HCT116 (cell line): ENCODE measurements at regions not wholly inside any gene's neighbourhood (a gene's known extent, or its start where the extent isn't known, plus 50 kb on each side); places are given as distances from the start of the nearest gene placed in this dataset.

Source experiments
- CTCF ChIP-seq, 3 experiments: fragments of 200-600 bp in 1 of 3; sonication (generic) in 1 of 3; IDR thresholded peaks in 2 of 3; conservative IDR thresholded peaks in 1 of 3; 2 replicates each; pipeline ENCODE4 v1.5.1; 2012 to 2017; ENCODE audit warnings: low read depth in 2 of 3, low read length in 2 of 3, antibody characterized with exemption in 1 of 3, borderline replicate concordance in 1 of 3, control low read depth in 1 of 3, mild to moderate bottlenecking in 1 of 3, mixed read lengths in 1 of 3, mixed run types in 1 of 3, moderate library complexity in 1 of 3; ENCODE audit not compliant: insufficient read depth in 1 of 3
- EZH2 ChIP-seq: fragments of 200-600 bp; sonication (generic); IDR thresholded peaks from 2 replicates; pipeline ENCODE4 v1.6.1; 2017; ENCODE audit warnings: antibody characterized with exemption, mixed run types
- EZH2phosphoT487 ChIP-seq: fragments of 200-600 bp; IDR thresholded peaks from 2 replicates; pipeline ENCODE4 v1.6.1; 2018; ENCODE audit warnings: antibody characterized with exemption, borderline replicate concordance
- JUND ChIP-seq: IDR thresholded peaks from 2 replicates; pipeline ENCODE4 v1.6.1; 2012
- MAX ChIP-seq: IDR thresholded peaks from 2 replicates; pipeline ENCODE4 v1.6.1; 2012
- POLR2AphosphoS5 ChIP-seq: IDR thresholded peaks from 2 replicates; pipeline ENCODE4 v1.6.1; 2011; ENCODE audit warnings: mild to moderate bottlenecking, low read depth, low read length, moderate library complexity
- SIN3A ChIP-seq: IDR thresholded peaks from 2 replicates; pipeline ENCODE4 v1.6.1; 2012; ENCODE audit warnings: low read depth
- SP1 ChIP-seq: IDR thresholded peaks from 2 replicates; pipeline ENCODE4 v1.6.1; 2012; ENCODE audit warnings: low read depth
- TCF7L2 ChIP-seq: IDR thresholded peaks from 2 replicates; pipeline ENCODE4 v1.7.0; 2011; ENCODE audit warnings: borderline replicate concordance, inconsistent platforms; ENCODE audit not compliant: insufficient read depth, insufficient read length; ENCODE audit errors: extremely low read depth
- ZFX ChIP-seq: fragments of 450-650 bp; IDR thresholded peaks from 2 replicates; pipeline ENCODE4 v1.6.1; 2017

- TF ChIP-seq CTCF (IDR thresholded peaks at IDR 0.05 in 2 of 3, conservative IDR thresholded peaks at IDR 0.05 in 1 of 3; ENCODE audit: borderline replicate concordance in 1 of 3, insufficient read depth in 1 of 3, low read depth in 2 of 3, low read length in 2 of 3) (no peak), POLR2AphosphoS5 (no peak), TCF7L2 (no peak), JUND (no peak), SIN3A (no peak), MAX (no peak), ZFX (no peak), SP1 (no peak), EZH2phosphoT487 (no peak), EZH2 (no peak)
These were observed 202.5 kb downstream of the TLE3 start for GRCh38 chr15:69895202-69895601.
